Epithelial cell of proximal tubule (primary cell): ENCODE measurements at regions not wholly inside any gene's neighbourhood (a gene's known extent, or its start where the extent isn't known, plus 50 kb on each side); places are given as distances from the start of the nearest gene placed in this dataset.
A peak's percentile ranks its signal among the peaks of the same experiment; 100 is the strongest.

Experiments used
- DNase-seq: peaks from one replicate; pipeline ENCODE4 v3.0.0-alpha.2; 2011; ENCODE audit warnings: low read depth
- H3K4me3 ChIP-seq: 2 replicates; pipeline ENCODE4 v1.5.1; 2011; ENCODE audit warnings: low read depth, mild to moderate bottlenecking, low read length
- CTCF ChIP-seq: conservative IDR thresholded peaks from 2 replicates; pipeline ENCODE4 v1.5.1; 2012; ENCODE audit warnings: low read depth, mild to moderate bottlenecking, low read length

GRCh38 chr12:22971247-22971646, 346.3 kb downstream of the ETNK1 start:
- no peak for TF ChIP-seq CTCF
- DNase-seq: no peak
- no peak overlapping the region for H3K4me3 ChIP-seq

- TF ChIP-seq CTCF: no peak
Observed at GRCh38 chr12:22971701-22972191, 346.8 kb downstream of the ETNK1 start.

GRCh38 chr12:22974865-22975264, 349.9 kb downstream of the ETNK1 start:
- peak; percentile 60 for DNase-seq
- no peak overlapping the region for H3K4me3 ChIP-seq
- no peak for TF ChIP-seq CTCF

More at GRCh38 chr12:22971701-22972191, 346.8 kb downstream of the ETNK1 start:
- no peak for DNase-seq
- no peak overlapping the region for H3K4me3 ChIP-seq

GRCh38 chr12:22978962-22979361, 354.0 kb downstream of the ETNK1 start:
- DNase-seq: peak; percentile 63
- no peak for TF ChIP-seq CTCF
- H3K4me3 ChIP-seq: no peak overlapping the region

GRCh38 chr12:22979854-22980469, 355.0 kb downstream of the ETNK1 start:
- DNase-seq: no peak
- H3K4me3 ChIP-seq: no peak overlapping the region
- TF ChIP-seq CTCF: no peak

GRCh38 chr12:22981711-22982110, 356.7 kb downstream of the ETNK1 start:
- peak; percentile 52 for TF ChIP-seq CTCF
- no peak for DNase-seq
- H3K4me3 ChIP-seq: no peak overlapping the region

- TF ChIP-seq CTCF: no peak
- no peak overlapping the region for H3K4me3 ChIP-seq
- no peak for DNase-seq
Observed at GRCh38 chr12:22982635-22983034, 357.7 kb downstream of the ETNK1 start.
